ENCODE measurements at regions not wholly inside any gene's neighbourhood (a gene's known extent, or its start where the extent isn't known, plus 50 kb on each side); places are given as distances from the start of the nearest gene placed in this dataset.

- TF ChIP-seq POLR2A (IDR thresholded peaks at IDR 0.05) = no peak
- no peak for TF ChIP-seq CTCF (IDR thresholded peaks at IDR 0.05)
Observed at GRCh38 chr7:142348921-142349405, 91.1 kb upstream of the PRSS58 start.

All from upper lobe of left lung (tissue), 4 donors.